GM19467 (cell line): ENCODE measurements at regions not wholly inside any gene's neighbourhood (a gene's known extent, or its start where the extent isn't known, plus 50 kb on each side); places are given as distances from the start of the nearest gene placed in this dataset.

Experiments
- ATAC-seq: cut with Tn5 transposase; IDR thresholded peaks from one replicate; pipeline ENCODE4 v1.9.1; 2021; ENCODE audit warnings: mild to moderate bottlenecking, moderate library complexity; ENCODE audit not compliant: unreplicated experiment

DNA sequence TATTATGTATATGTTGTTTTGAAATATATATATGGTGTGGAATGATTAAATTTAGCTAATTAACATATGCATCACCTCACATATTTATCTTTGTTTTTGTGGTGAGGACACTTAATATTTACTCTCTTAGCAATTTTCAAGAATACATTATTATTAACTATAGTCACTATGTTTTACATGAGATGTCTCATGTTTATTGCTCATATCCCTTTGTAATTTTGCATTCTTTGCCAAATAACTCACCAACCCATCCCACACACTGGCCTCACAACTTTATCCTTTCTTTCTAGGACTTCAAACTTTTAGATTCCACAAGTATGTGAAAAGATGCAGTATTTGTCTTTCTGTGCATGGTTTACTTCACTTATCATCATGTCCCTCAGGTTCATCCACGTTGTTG lies 950.2 kb upstream of the CADM2 start:
- ATAC-seq: no peak

DNA sequence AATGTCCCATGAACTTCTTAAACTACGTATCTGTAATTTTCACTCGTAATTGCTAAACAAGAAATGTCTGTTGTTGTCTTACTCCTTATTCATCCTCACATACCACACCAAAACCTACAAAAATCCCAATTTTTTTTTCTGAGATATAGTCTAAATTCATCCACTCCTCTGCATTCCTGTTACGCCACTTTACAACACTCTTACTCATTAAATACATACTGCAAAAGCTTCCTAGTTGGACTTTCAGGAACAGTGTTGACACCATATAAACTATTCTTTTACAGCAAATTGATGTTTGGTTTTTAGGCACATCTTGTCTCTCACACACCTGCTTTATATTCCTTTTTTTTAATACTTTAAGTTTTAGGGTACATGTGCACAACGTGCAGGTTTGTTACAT lies 934.9 kb upstream of the CADM2 start:
- ATAC-seq: no peak

DNA sequence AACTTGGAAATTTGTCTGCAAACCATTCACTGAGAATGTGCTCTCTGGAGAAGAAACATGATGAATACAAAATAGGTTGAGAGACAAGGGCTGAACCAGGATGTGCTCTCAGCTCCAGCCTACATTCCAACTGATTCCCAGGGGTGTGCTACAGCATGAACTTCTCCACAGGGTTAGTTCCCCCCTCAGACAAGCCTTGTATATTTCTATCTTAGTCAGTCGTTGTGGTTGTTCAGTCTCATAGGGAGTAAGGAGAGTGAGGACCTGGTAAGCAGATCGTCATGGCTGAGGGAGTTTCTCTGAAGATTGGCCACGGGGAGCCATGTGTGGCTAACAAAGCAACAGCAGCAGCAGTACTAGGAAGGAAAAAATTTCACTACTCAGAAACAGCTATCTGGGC lies 919.7 kb upstream of the CADM2 start:
- no peak for ATAC-seq

- ATAC-seq: no peak
Measured at GRCh38 chr3:84042399-84043106, 916.2 kb upstream of the CADM2 start.

DNA sequence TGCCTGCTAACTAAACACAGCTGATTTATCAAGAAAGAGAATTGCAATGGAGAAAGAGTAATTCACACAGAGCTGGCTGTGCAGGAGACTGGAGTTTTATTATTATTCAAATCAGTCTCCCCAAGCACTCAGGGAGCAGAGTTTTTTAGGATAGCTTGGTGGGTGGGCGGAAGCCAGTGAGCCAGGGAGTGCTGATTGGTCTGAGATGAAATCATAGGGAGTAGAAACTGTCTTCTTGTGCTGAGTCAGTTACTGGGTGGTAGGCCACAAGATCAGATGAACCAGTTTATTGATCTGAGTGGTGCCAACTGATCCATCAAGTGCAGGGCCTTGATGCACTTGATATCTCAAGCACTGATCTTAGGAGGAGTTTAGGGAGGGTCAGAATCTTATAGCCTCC lies 891.9 kb upstream of the CADM2 start:
- no peak for ATAC-seq

DNA sequence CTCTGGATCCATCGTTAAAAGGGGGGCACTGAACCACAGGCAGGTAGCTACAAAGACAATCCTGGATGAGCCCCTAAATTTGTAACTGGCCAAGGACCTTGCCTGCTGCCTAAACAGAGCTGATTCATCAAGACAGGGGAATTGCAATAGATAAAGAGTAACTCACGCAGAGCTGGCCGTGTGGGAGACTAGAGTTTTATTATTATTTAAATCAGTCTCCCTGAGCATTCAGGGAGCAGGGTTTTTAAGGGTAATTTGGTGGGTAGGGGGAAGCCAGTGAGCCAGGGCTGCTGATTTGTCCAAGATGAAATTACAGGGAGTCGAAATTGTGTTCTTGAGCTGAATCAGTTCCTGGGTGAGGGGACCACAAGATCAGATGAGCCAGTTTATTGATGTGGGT lies 885.1 kb upstream of the CADM2 start:
- ATAC-seq: no peak

DNA sequence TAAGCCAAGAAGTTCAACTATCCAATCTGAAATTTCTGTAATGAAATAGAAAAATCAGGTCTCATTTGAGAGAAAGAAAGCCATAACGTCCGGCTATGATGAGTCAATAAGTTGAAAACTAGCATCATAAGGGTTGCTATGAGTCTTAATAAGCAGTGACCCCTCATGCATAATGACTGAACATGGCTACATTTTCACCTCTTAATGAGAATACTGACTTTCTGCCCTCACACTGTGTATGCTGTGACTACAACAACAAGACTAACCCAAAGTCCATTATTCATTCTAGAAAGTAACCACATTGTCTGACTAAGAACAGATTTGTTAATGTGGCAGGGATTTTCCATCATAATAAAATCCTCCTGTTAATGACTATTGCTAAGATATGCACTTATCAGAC lies 884.0 kb upstream of the CADM2 start:
- ATAC-seq: no peak

- ATAC-seq: no peak
Measured at GRCh38 chr3:84077479-84077878, 881.3 kb upstream of the CADM2 start.

GRCh38 chr3:84082726-84083125 lies 876.1 kb upstream of the CADM2 start:
- ATAC-seq: no peak

- ATAC-seq: no peak
Measured at GRCh38 chr3:84092907-84093306, 865.9 kb upstream of the CADM2 start.

DNA sequence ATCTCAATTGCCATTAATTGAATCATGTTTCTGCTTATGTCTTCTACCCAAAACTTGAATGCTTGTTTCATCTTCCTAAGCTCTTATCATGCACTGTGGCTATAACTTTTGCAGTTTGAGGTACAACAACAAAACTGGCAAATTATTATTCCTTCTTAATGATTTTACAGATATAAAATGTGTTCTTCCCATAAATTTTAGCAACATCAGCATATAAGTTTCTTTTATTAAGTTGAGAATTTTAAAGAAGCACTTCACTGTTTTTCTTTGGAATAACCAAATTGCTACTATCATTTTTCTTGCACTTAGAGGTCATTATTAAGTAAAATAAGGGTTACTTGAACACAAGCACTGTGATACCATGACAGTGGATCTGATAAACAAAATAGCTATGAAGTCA lies 862.6 kb upstream of the CADM2 start:
- no peak for ATAC-seq

DNA sequence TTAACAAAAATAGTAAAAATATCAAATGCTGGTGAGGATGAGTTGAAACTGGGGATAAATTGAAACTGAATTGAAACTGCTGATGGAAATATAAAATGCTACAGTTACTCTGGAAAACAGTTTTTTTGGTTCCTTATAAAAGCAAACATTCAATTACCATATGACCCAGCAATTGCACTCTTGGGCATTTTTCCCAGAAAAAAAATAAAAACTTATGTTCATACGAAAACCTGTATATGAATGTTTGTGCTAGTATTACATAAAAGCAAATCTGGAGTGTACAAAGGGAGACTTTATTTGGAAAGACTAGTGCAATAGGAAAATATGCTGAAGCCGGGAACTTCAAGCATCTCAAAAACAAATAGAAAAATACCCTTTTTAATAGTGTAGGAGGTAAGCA lies 857.9 kb upstream of the CADM2 start:
- no peak for ATAC-seq

GRCh38 chr3:84108442-84108971 lies 850.3 kb upstream of the CADM2 start:
- no peak for ATAC-seq

DNA sequence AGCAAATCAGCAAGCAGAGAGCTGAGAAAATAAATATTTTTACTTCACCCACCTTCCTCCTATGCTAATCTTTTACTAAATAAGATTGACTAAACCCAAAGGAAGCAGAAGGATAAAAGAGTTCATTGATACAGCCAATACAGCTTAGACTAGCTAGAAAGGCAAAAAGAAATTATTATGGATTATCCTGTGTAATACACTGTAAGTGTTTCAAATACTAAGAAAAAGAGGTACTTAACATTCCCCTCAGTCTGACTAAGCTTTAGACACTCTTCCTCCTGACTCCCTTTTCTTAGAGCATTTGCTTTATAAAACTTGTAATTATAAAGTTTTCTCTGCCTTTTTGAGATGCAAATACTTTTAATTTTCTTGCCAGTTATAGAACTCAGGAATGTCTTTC lies 848.9 kb upstream of the CADM2 start:
- no peak for ATAC-seq

- no peak for ATAC-seq
Measured at GRCh38 chr3:84110787-84111186, 848.0 kb upstream of the CADM2 start.

DNA sequence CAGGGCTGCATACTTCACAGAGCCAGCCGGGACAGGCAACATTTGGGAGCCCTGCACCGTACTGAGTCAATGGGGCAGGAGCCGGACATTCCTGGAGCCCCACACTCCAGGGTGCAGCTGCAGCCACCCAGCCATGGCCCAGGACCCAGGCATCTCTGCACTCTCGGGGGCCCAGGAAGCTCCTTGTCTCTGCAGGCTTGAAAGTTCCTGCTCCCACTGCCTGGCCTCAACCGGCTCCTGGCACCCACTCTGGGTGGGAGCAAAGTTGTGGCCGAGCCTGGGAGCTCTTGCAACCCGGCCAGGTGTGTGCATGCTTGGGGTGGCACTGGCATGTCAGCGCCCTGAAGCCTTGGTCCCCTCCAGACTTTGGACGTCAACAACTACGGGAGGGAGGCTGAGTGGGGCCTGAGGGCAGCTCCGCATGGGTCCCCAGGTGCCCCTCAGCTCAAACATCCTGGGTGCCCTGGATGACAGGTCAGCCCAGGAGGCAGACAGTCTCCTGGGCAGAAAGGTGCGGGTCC lies 833.5 kb upstream of the CADM2 start:
- ATAC-seq: no peak

DNA sequence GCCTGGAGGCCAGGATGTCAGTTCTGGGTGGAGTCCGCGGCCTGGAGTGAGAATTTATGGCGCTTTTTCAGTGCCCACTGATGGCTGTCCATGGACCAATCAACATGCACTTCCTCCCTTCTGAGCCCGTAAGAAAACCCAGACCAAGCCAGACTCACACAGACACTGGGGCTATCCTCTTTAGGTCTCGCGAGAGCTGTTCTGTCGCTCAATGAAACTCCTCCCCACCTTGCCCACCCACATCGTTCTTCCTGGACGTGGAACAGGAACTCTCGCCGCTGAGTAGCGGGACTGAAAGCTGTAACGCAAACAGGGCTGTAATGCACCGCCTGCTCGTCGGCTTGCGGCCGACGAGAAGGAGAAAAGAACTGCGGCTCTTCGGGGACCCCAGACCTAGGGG lies 833.0 kb upstream of the CADM2 start:
- ATAC-seq: no peak

GRCh38 chr3:84126160-84126559 lies 832.6 kb upstream of the CADM2 start:
- ATAC-seq: no peak

DNA sequence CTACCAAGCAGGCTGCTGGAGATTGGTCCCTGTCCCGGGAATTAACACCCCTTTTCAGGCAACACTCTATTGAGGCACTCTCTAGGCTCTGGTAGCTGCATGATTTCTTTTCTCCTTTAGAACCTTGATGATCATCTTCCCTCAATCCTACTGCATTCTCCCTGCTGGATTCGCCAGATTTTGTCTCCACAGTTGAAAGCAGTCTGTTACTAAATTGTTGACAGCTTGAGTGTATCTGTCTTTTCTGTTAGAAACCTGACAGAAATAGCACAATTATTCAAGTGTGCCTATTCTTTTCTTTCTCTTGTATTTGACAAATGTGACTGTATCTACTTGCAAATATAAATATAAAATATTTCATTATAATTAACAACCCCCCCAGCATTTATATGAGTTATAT lies 830.8 kb upstream of the CADM2 start:
- no peak for ATAC-seq

- ATAC-seq: no peak
Measured at GRCh38 chr3:84136425-84136824, 822.4 kb upstream of the CADM2 start.

GRCh38 chr3:84140631-84141030 lies 818.2 kb upstream of the CADM2 start:
- ATAC-seq: no peak

- ATAC-seq: no peak
Measured at GRCh38 chr3:84141571-84141970, 817.2 kb upstream of the CADM2 start.

DNA sequence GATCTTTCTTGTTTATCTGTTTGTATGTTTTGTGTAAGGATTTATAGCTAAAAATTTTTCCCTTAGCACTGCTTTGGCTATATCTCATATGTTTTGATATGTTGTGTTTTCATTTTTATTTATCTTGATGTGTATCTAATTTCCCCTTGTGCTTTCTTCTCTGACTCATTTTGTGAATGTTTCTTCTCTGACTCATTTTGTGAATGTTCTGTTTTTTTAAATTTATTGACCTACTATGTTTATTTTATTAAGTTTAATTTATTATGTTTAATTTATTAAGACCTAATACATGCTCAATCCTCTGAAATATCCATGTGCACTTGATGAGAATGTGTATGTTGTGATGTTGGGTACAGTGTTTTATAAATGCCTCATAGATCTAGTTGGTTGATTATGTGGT lies 793.5 kb upstream of the CADM2 start:
- no peak for ATAC-seq
